ENCODE measurements at regions not wholly inside any gene's neighbourhood (a gene's known extent, or its start where the extent isn't known, plus 50 kb on each side); places are given as distances from the start of the nearest gene placed in this dataset.

DNA sequence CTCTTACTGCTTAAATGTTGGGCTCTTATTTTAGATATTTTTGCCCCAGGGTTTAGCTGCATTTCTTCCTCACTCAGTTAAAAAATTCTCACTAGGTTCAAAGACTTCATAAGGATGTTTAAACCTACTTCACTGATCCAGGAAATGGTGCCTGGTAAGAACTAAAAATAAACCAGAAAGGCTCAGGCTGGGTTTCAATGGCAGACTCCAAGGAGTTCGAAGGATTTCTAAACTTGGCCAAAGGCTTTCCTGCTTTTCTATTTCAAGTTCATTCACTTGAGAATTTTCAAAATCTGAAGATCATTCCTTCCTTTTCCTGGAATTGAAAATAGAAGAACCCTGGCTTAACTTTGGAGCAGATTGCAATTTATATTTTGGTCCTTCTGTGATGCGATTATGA, 193.0 kb upstream of the MAP1B start:
- dilution Hi-C loops (cut with MboI; ENCODE audit: extremely low pct_ligation_motif_present, low sequenced_read_pairs) = no loop called here
- no peaks in the 10 kb centered on the region for H3K4me1 ChIP-seq (ENCODE audit: control insufficient read depth, extremely low read depth, insufficient read depth, low read length)

DNA sequence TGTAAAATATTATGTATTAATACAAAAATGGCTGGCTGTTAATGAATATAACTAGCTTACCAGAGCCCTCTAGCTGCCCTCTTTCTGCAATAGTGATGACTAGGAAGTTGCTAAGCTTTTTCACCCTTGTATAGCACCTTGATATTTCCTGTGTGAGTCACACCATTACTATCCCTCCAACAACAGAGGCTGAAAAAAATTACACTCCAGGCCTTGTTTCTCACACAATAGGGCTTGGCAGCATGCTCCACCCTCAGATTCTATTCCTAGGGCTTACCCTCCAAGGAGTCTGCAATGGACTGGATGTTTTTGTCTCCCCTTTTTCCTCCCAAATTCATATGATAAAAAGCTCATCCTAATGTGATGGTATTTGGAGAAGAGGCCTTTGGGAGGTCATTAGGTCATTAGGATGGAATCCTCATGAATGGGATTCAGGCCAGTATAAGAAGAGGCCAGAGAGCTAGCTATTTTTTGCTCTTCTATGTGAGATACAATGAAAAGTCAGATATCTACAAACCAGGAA, 184.6 kb upstream of the MAP1B start:
- FAIRE-seq (peak; percentile 96), DNase-seq (ENCODE audit: low read depth, low spot score) (peak; percentile 54)
- H3K4me3 ChIP-seq (ENCODE audit: control insufficient read depth in 2 of 3, extremely low read depth in 1 of 3, insufficient read depth in 2 of 3, low read depth in 1 of 3, low read length in 3 of 3) = peak overlapping the region in 2 of 3 experiments; percentile 20 to 43
- H3K4me2 ChIP-seq (ENCODE audit: control insufficient read depth, extremely low read depth, insufficient read depth, low read depth, low read length) = peak overlapping the region; percentile 65
- dilution Hi-C loops (cut with MboI; ENCODE audit: extremely low pct_ligation_motif_present, low sequenced_read_pairs) = no loop called here
- H2AFZ ChIP-seq (ENCODE audit: control insufficient read depth, low read length) = peak overlapping the region; percentile 93
- no peaks in the 10 kb centered on the region for H3K36me3 ChIP-seq (ENCODE audit: control insufficient read depth in 2 of 2, extremely low read depth in 1 of 2, insufficient read depth in 2 of 2, low read length in 2 of 2)
- no peaks in the 10 kb centered on the region for H3K79me2 ChIP-seq (ENCODE audit: control insufficient read depth, insufficient read depth, low read length)
- H3K9me1 ChIP-seq (ENCODE audit: control insufficient read depth, extremely low read depth, insufficient read depth, low read length) = no peaks in the 10 kb centered on the region
- H3K27me3 ChIP-seq (ENCODE audit: control insufficient read depth, extremely low read depth, insufficient read depth, low read length) = no peaks in the 10 kb centered on the region
- H3K27ac ChIP-seq (ENCODE audit: control insufficient read depth, insufficient read depth, low read length) = peak overlapping the region; percentile 82
- peak overlapping the region; percentile 52 for H3K9ac ChIP-seq (ENCODE audit: control insufficient read depth, extremely low read depth, insufficient read depth, low read length)
- no peak for TF ChIP-seq EZH2 (IDR thresholded peaks at IDR 0.05; ENCODE audit: low read length)
- TF ChIP-seq, protein P1, sequence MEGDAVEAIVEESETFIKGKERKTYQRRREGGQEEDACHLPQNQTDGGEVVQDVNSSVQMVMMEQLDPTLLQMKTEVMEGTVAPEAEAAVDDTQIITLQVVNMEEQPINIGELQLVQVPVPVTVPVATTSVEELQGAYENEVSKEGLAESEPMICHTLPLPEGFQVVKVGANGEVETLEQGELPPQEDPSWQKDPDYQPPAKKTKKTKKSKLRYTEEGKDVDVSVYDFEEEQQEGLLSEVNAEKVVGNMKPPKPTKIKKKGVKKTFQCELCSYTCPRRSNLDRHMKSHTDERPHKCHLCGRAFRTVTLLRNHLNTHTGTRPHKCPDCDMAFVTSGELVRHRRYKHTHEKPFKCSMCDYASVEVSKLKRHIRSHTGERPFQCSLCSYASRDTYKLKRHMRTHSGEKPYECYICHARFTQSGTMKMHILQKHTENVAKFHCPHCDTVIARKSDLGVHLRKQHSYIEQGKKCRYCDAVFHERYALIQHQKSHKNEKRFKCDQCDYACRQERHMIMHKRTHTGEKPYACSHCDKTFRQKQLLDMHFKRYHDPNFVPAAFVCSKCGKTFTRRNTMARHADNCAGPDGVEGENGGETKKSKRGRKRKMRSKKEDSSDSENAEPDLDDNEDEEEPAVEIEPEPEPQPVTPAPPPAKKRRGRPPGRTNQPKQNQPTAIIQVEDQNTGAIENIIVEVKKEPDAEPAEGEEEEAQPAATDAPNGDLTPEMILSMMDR (optimal IDR thresholded peaks at IDR 0.05 in 1 of 3, IDR thresholded peaks at IDR 0.05 in 1 of 3, conservative IDR thresholded peaks at IDR 0.05 in 1 of 3; ENCODE audit: extremely low read depth in 1 of 3, insufficient read depth in 2 of 3, low read length in 3 of 3) = peak in 2 of 3 experiments; percentile 10 to 24
- no peaks in the 10 kb centered on the region for H3K9me3 ChIP-seq (ENCODE audit: control insufficient read depth, low read depth, low read length)
- peaks cover 23% of the 10 kb centered on the region for H3K4me1 ChIP-seq (ENCODE audit: control insufficient read depth, extremely low read depth, insufficient read depth, low read length)
- no peaks in the 10 kb centered on the region for H4K20me1 ChIP-seq (ENCODE audit: control insufficient read depth, extremely low read depth, insufficient read depth, low read length)

More for the DNA sequence above, 193.0 kb upstream of the MAP1B start:
- H3K27me3 ChIP-seq (ENCODE audit: control insufficient read depth, extremely low read depth, insufficient read depth, low read length) = no peaks in the 10 kb centered on the region
- no peak overlapping the region for H2AFZ ChIP-seq (ENCODE audit: control insufficient read depth, low read length)
- no peaks in the 10 kb centered on the region for H3K36me3 ChIP-seq (ENCODE audit: control insufficient read depth in 2 of 2, extremely low read depth in 1 of 2, insufficient read depth in 2 of 2, low read length in 2 of 2)
- H3K9me1 ChIP-seq (ENCODE audit: control insufficient read depth, extremely low read depth, insufficient read depth, low read length) = no peaks in the 10 kb centered on the region
- DNase-seq (ENCODE audit: low read depth, low spot score) (no peak), FAIRE-seq (no peak)
- H3K9me3 ChIP-seq (ENCODE audit: control insufficient read depth, low read depth, low read length) = no peaks in the 10 kb centered on the region
- no peak overlapping the region for H3K4me3 ChIP-seq (ENCODE audit: control insufficient read depth in 2 of 3, extremely low read depth in 1 of 3, insufficient read depth in 2 of 3, low read depth in 1 of 3, low read length in 3 of 3)
- no peak overlapping the region for H3K9ac ChIP-seq (ENCODE audit: control insufficient read depth, extremely low read depth, insufficient read depth, low read length)
- no peak overlapping the region for H3K27ac ChIP-seq (ENCODE audit: control insufficient read depth, insufficient read depth, low read length)
- TF ChIP-seq, protein P1 (optimal IDR thresholded peaks at IDR 0.05 in 1 of 3, IDR thresholded peaks at IDR 0.05 in 1 of 3, conservative IDR thresholded peaks at IDR 0.05 in 1 of 3; ENCODE audit: extremely low read depth in 1 of 3, insufficient read depth in 2 of 3, low read length in 3 of 3) = no peak
- TF ChIP-seq EZH2 (IDR thresholded peaks at IDR 0.05; ENCODE audit: low read length) = no peak
- no peak overlapping the region for H3K4me2 ChIP-seq (ENCODE audit: control insufficient read depth, extremely low read depth, insufficient read depth, low read depth, low read length)
- no peaks in the 10 kb centered on the region for H4K20me1 ChIP-seq (ENCODE audit: control insufficient read depth, extremely low read depth, insufficient read depth, low read length)
- H3K79me2 ChIP-seq (ENCODE audit: control insufficient read depth, insufficient read depth, low read length) = no peaks in the 10 kb centered on the region
